SIG-M5 treated with dmso at 0.1 percent for 504 hours (cell line): ENCODE measurements at regions not wholly inside any gene's neighbourhood (a gene's known extent, or its start where the extent isn't known, plus 50 kb on each side); places are given as distances from the start of the nearest gene placed in this dataset.

Source experiments
- DNase-seq: peaks from one replicate; lab custom pipeline; 2025; ENCODE audit not compliant: unreplicated experiment; lab: John Stamatoyannopoulos, UW

DNA sequence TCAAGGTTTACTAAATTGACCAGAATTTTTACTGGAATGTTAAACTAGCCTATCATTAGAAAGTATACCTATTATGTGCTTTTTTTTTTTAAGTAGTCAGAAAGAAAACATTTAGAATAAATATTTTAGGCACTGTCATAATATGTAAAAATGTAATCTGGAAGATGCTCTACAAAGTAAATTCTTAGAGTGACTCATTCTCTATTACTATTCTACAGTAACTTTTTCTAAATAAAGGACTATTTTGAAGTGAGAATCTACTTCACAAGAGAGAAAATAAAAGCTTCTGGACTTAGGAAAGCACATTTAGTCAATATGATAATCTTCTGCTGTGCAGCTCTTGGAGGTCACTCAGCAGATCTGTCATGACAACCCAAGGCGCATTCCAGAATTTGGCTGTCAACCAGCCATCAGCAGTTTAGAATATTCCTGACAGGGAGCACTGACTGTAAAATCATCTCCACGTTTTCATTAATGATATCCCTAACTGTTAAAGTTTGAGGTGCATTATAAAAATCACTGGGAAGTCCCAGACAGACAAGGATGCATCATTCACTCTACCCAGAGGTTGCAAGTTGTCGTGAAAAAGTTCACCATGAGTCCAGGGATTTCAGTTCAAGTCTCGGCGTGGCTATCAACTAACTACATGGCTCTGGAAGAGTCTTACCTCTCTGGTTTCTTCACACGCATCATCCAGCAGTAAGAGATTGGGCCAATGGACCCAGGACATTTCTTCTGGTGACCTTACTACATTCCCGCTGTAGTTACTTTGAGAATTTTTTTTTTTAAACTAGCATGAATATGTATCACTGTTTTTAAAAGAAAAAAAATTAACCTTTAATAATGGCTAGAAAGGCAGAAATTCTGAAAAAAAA, 374.9 kb downstream of the GJA1 start:
- DNase-seq: no peak

DNA sequence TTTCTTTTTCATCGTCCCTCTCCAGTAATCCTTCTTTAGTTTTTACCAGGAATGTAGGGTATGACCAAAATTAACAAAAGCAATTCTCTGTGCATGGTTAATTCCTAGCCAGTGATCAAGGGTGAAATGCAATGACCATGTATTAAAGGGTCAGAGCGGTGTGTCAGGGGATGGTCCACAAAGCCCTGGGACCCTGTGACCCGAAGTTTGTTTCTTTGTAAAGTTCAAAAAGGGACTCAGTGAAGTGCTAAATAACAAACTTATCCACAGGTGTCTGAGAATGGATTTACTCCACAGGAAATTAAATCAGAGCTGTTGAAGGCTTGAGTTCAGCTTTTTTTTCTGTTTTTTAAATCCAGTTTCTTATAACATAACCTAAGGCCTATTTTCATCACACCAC, 375.7 kb downstream of the GJA1 start:
- DNase-seq: no peak

DNA sequence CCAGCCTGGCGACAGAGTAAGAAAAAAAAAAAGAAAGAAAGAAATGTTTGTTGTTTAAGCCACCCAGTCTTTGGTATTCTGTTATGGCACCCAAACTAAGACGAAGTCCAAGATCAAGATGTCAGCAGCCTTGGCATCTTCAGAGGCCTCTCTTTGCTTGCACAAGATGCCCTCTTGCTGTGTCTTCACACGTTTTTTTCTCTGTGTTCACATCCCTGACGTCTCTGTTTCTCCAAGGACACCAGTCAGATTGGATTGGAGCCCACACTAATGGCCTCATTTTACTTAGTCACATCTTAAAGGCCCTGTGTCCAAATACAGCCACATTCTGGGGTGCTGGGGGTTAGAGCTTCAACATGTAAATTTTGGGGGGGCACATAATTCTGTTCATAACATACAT, 380.9 kb downstream of the GJA1 start:
- no peak for DNase-seq

DNA sequence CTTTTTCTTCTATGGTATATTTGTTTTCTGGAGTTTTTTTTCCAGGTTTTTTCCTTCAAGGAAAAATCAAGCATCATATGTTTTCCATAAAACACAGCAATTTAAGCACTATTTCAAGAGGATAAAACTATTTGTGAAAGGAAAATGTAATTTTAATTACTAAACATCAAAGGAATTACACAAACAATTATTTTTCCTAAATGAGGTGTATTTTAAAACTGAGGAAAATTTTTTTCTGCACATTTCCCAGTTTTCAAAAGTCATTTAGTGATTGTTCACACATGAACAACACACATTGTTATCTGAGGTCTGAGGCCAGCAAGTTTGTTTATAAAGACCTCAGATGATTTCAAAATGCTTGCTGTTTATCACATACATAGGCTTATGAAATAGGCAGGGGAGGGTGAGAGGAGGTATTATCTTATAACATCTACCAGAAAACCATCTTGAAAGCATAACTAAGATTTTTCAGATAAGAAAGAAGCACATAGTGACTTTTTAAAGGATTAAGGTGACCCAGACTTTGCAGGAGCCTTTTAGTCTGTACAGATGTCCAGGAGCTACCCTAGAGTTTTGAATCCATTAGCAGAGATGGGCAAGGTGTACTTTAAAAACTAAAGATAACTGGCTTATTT, 381.6 kb downstream of the GJA1 start:
- DNase-seq: no peak

DNA sequence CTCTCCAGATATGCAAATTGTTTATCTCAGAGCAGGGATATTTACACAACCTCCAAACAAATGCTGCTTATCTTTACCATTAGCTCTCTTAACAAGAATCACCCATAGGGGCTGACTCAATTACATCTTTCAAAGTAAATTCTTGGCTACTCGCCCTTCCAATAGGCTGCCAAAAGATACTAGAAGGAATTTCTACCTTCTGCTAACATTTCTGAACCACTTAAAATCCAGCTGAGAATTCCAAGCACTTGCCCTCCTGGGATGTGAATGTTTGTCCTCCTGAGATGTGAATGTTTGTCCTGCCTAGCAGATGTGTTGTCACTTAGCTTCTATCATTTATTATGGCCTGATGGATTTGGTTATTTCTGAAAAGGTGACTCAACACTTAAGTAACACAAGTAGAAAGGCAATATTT, 388.0 kb downstream of the GJA1 start:
- no peak for DNase-seq

DNA sequence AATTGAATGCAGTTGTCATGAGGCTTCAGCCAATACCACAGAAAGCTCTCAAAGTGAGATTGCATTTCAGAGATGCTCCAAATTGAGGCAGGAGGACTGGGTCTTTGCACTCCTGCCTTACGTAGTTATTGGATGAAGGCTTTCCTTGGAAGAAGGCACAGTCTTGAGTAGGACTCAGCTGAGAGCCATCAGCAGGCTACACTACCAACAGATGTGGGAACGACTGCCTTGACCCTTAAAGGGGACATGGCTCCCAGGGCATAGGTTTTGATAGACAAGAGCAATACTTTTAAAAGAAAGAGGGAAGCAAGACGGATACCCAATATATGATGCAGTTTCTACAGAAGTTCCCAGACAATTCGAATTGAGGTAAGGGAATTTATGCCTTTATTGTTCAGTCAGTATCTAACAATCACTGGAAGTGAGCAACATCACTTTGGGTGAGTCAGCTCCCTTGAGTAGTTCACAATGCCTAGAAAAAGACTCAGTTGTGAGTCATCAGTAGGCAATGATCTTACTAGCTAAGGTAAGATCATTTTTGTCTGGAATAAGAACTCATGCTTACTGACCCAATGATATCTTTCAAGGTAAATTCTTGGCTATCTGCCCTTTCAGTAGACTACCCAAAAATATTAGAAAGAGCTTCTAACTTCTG, 390.8 kb downstream of the GJA1 start:
- no peak for DNase-seq

DNA sequence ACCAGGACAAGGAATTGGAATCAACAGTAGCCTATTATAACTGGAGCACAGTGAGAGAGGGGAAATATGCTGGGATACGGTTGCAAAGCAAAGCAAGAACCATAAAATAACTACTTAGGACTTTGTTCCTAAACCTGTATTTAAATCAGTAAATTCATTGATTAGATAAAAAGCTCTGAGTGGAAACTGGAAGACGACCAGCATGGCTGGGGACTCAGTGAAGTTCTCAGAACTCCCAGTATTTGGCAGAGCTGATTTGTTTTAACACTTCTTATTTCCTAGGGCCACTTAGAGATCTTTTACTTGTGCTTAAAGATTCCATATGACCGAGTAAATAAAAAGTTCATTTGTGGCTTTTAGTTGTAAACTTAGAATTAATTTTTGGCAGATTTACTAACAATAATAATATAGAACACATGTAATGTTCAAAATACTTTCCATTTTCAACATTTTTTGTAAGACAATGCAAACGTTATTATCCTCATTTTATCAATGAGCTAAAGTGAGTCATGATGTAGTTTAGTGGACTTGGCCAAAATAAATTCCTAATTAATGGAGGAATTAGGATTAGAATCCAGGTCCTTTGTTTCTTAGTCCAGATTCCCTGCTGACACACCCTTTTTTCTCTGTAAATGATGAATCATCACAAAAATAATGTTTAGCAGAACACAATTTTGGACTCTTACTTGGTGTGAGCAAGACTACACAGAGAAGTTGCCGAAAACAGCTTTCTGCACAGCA, 392.9 kb downstream of the GJA1 start:
- no peak for DNase-seq

DNA sequence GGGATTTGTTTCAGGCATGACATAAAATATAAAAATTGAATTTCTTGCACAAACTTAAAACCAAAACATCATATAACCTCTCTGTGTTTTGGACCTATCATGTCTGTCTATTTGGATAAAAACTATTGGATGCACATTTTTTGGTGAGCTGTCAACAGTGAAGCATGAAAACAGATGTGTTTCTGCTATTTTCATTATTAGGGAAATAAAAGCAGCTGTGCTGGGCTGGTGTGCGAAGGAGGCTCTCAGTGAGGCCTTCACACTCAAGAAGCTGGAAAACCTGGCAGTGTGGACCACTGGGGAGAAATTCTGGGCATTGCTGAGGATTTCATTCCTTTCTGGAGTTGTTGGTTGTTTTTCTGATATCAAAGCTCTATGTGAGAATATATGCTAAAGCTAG, 395.3 kb downstream of the GJA1 start:
- no peak for DNase-seq

DNA sequence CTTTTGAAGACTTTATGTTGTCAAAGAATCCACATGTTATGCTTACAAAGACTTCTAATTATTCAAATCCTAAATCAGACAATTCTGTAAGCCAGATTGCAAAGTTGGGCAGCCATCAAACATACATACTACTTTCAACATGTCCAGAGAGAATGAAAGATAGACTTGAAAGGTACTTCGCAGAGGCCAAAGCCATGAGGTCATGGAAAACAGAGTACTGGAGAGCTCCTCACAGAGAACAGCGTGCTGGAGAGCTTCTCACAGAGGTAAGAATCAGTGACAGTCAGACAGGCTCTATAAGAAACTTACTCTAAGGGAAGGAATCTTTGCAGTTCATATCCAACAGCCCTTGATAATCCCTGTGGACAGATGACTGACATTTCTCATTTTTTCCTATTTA, 400.2 kb downstream of the GJA1 start:
- DNase-seq: no peak

DNA sequence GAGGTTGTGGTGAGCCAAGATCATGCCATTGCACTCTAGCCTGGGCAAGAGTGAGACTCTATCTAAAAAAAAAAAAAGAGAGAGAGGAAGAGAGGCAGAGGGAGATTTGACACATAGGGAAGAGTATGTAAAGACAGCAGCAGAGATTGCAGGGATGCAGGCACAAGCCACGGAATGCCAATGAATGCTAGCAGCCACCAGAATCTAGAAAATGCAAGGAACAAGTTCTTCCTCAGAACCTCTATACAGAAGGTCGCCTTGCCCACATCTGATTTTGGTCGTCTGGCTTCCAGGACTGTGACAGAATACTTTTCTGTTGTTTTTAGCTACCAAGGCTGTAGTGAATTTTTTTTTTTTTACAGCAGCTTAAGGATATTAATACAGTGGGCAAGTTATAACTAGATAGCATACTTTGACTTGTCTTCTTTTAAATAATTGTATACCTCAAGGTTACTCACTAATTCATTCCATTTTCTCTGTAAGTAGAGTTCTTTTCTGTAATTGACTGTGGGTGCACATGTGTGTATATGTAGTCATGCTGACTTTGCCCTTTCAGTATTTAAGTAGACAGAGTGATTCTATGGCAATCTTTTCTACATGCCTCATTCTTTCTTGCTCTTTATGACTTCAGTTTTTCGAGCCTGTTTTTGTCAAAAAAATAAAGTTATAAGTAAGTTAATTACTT, 402.2 kb downstream of the GJA1 start:
- no peak for DNase-seq

DNA sequence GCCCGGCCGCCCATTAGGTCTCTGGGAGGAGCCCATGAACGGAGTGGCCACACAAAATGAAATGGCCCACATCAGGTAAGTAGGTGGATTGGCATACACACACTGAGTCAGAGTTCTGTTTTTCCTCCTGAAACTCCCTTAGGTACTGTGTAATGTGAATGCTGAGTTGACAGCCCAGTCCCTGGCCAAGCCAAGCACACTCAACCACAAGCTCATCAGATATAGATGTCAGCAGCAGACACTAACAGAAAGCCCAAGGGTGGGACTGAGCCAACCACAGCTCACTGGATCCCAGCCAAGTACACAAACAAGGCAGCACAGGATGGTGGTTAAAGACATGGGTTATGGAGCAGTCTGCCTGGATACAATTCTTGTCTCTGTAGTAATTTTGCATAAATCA, 403.4 kb downstream of the GJA1 start:
- DNase-seq: no peak

DNA sequence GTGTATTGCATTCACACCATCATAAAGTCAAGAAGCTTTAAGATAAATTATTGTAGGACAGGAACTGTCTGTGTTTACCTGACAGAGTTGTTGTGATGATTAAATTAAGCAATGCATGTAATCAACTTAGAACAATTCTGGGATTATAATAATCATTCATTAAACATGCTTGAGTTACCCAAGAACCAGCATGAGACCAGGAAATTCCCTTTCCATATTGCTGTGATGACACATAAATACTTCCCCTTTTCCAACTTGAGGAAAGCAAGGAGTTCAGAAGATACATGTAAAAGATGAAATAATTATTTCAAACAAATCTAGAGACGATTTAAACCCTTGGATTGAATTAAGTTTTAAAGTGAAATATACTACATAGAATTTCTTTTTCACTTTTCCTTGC, 404.4 kb downstream of the GJA1 start:
- DNase-seq: no peak

DNA sequence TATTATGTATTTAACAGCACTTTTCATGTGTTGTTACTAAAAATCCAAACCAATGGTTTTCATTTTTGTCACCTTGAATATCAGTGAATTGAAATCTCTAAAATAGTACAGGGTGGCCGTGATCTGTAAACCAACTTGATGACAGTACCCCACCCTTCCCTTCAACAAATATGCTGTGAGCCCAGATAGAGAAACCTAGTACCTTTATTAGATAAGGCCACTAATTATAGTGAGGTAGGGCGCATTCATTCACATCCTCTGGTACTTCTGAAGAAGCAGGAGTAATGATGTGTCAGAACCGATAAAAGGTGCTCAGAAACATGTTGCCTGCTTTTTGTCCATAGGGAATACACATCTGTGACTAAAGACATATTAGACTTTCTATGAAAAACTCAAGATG, 409.5 kb downstream of the GJA1 start:
- DNase-seq: no peak

DNA sequence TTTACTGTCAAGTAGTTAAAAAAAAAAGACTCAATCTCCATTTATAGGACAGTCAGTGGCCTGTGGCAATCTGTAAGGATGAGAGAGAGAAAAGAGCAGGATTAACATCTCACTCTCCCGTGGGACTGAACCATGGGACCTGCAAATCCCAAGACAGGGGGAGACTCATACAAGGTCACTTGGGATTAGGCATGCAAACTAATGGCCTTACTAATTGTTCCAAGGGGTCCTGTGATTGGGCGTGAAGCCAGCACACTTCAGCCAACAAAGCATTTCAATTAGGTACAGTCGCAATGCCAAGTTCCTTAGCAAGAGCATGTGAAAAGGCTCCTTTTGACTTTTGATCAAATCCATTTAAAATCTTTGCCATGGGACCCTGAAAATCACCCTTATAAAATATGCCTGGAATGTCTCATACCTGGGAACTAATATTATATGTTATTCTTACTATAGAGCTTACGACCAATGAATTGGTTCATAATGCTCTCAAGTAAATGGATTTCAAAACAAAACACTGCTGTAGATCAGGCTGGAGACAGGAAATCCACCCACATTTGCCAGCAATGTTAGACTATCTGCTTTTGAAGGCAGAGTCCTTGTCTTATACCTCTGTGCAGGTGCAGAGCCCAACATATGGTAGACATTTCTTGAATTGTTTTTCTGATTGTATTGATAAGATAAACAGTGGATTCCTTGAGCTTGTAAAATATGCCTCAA, 412.5 kb downstream of the GJA1 start:
- no peak for DNase-seq

DNA sequence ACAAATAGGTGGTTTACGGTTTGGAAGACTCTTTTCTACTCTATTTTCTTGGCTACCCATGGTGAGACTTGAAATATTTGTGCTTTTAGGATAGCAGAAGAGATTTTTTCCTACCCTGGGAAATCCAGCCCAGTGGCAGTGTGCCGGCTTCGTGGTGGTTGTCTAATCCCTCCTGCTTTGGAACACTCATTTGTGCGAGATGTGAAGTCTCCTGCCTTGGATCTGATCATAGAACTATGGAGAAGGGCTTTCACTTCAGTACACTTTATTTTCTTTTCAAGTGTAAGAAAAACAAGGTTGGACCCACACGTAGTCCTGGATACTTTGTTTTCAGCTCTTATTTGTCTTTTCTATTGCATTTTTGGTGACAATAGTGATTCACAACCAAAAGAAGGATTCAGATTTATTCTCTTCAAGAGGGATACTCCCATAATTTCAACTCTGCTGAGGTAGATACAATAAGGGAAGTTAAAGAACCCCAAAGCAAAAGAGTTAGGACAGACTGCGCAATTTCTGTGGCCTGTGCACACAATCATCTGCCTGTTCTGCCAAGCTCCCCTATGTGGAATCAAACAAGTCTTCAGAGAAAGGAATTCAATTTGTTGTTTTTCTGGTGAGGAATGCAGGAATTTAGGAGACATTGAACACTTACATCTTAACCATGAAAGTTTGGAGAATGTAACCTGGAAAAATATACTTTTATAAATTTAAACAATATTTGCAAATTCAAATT, 413.2 kb downstream of the GJA1 start:
- DNase-seq: peak; percentile 15

DNA sequence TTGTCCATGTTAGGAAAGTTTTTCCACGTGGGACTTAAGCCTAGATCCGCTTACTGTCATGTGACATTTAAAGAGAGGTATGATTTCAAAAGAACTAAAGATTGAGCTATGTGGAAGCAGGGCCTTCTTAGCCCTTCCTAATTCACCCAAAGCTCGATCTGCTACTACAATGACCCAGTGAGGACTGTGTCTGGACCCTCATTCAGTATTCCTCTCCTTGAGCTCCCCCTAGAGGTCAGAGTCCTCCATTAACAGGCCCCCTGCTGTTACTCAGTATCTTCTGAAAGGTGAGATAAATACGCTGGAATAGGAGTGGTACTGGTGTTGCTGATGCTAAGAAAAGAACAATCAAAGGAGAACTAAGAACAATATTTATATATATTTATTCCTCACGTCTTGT, 414.0 kb downstream of the GJA1 start:
- peak; percentile 59 for DNase-seq

DNA sequence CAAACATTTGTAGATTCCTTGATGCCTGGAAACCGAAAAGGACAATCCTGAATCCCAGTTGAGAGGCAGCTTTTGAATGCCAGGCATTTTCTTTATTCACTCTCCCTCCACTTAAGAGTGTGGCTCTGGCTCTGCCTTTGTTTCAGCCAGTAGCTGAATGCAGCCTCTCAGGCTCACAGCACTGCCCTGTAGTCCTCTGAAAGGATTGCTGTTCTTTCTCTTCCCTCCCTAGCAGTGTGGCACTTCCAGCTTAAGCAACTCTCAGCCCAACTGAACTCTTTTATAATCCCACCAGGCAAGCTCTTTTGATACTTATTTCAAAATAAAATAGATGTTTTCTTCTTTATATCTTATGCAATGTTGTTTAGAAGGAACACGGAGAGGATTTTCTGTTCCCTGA, 415.6 kb downstream of the GJA1 start:
- no peak for DNase-seq

DNA sequence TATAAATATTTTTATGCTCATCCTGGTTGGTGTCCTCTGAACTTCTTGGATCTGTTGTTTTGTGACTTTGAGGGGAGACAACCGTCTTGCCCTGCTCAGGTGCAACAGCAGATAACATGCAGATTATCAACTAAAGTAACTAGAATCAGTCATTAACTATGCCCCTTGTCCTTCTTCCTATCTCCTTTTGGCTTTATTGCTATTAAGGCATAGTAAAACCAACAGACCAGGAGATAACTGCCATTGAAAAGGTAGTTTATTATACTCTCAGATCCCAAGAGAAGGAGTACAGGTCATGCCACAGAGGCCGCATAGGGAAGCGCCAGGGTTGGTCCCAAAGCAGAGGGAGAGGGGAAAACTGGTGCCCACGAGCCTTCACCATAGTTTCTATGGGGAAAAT, 418.2 kb downstream of the GJA1 start:
- DNase-seq: no peak

DNA sequence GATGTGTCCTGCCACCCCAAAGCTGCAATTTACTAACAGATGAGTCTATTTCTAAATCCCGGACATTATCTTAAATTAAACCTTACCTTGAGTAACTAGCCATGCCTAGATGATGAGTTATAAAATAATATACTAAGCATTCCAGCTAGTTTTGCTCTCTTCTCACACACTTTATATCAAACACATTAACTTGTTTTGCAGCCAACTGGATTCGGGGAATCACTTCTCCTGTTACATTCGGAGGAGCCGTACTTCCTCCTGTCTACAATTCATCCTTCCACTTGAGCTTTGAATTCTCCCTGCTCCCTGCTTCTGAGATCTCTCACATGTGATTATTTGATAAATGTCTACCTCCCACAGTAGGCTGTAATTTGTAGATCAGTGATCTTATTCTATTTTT, 420.1 kb downstream of the GJA1 start:
- no peak for DNase-seq

DNA sequence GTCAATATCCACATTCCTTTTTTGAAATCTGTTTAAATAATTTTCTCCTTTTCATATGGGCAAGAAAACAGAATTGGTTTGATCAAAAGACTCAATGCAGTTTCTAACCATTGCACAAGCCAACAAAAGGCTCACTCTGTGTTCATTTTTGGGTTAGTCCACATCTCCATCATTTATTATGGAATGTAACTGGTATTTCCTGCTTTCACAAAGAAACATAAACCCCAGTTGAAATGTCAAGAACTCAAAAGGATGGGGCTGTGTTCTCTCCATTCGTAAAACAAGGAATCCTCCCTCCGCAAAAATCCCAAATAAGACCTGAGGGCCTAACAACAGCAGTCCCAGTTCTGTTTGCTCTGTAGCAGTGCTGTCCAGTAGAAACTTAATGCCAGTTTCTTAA, 420.9 kb downstream of the GJA1 start:
- no peak for DNase-seq
